ENCODE measurements at regions not wholly inside any gene's neighbourhood (a gene's known extent, or its start where the extent isn't known, plus 50 kb on each side); places are given as distances from the start of the nearest gene placed in this dataset.
A peak's percentile ranks its signal among the peaks of the same experiment; 100 is the strongest.

GRCh38 chr7:130970196-130970595, 236.2 kb upstream of the KLF14 start:
- DNase-seq = no peak

DNA sequence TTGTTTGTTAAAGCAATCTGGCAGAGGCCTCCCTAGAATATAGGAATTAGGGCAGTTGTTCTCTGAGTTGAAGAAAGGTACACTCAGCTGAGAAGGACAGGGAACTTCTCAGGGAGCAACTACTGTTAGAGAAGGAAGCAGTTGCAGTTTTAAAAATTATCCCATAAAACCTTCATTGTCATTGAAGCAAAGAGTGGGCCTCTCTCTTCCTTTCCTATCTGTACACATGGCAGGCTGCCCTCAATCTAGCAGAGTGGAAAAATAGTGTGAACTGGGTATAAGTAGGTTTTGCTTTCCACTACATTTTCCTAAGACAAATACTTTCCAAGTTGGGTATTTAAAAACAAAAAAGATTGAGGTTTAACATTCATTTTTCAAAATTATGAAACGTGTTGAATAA, 236.7 kb upstream of the KLF14 start:
- DNase-seq = no peak

GRCh38 chr7:130971297-130971696, 237.3 kb upstream of the KLF14 start:
- no peak for DNase-seq

DNA sequence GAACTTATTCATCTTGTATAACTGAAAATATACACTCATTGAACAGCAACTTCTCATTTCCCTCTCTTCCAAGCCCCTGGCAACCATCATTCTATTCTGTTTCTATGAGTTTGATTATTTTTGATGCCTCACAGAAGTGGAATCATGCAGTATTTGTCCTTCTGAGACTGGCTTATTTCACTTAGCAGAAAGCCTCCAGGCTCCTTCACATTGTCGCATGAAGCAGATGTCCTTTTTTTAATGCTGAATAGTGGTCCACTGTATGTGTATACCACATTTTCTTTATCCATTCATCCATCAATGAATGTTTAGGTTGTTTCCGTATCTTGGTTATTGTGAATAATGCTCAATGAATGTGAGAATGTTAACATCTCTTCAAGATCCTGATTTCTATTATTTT, 238.2 kb upstream of the KLF14 start:
- no peak for DNase-seq

DNA sequence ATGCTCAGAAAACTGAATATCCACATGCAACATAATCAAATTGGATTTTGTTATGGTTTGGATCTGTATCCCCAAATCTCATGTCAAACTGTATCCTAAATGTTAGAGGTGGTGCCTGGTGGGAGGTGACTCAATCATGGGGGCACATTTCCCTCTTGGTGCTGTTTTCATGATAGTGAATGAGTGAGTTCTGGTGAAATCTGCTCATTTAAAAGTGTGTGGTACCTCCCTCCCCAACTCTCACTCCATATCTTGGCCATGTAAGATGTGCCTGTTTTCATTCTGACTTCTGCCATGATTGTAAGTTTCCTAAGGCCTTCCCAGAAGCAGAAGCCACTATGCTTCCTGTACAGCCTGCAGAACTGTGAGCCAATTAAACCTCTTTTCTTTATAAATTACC, 239.6 kb upstream of the KLF14 start:
- no peak for DNase-seq

- DNase-seq = no peak
Observed at GRCh38 chr7:130974169-130974568, 240.2 kb upstream of the KLF14 start.

DNA sequence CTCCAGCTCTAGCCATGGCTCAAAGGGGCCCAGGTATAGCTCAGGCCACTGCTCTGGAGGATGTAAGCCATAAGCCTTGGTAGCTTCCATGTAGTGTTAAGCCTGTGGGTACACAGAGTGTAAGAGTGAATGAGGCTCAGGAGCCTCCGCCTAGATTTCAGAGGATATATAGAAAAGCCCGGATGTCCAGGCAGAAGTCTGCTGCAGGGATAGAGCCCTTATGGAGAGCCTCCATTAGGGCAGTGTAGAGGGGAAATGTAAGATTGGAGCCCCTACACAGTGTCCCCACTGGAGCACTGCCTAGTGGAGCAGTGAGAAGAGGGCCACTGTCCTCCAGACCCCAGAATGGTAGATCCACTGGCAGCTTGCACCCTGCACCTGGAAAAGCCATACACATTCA, 240.8 kb upstream of the KLF14 start:
- DNase-seq = no peak

DNA sequence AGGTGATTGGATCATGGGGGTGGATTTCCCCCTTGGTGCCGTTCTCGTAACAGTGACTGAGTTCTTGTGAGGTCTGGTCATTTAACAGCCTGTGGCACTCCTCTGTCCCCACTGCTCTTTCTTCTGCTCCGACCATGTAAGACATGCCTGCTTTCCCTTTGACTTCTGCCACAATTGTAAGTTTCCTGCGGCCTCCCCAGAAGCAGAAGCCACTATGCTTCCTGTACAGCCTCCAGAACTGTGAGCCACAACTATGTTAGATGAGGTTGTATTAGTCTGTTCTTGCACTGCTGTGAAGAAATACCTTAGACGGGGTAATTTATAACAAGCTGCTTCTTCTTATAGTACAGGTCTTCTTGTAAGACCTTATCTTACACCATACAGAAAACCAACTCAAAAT, 241.7 kb upstream of the KLF14 start:
- DNase-seq = no peak

DNA sequence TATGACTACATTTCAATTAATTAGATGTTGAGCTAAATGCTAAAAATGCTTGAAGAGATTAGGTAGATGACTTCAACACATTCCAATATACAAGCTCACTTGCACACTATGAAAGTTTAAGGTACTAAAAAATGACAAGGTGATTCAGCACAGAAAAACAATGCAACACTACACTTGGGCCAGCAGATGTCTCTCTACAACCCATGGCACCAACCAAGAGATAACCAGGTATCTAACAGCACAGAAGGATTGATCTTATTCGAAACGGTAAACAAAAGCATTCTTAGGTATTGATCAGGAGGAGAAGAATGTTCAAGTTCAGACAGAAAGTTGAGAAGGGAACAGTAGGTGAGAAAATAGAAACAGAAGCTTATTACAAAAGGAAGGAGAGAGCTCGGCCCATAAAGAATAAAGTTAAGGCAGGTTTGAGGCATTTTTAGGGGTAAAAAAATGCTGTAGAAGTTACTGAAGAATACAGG, 248.2 kb upstream of the KLF14 start:
- no peak for DNase-seq

DNA sequence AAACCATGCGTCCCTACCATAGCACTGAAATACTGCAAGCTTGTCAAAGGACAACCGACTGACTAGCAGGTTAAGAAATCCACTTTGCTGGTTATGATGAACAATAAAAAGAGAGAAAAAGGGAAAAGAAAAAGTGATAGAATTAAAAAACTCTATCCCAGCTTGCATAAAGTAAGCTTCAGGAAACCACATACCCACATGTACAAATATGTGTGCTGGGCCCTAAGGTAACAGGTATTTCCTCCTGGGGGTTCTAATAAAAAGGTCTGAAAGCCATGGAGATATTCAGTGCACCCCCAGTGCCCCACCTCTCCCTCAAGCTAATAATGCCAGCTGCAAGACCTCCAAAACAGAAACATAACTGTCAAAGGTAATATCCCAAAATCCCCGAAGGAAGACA, 248.6 kb upstream of the KLF14 start:
- no peak for DNase-seq

DNA sequence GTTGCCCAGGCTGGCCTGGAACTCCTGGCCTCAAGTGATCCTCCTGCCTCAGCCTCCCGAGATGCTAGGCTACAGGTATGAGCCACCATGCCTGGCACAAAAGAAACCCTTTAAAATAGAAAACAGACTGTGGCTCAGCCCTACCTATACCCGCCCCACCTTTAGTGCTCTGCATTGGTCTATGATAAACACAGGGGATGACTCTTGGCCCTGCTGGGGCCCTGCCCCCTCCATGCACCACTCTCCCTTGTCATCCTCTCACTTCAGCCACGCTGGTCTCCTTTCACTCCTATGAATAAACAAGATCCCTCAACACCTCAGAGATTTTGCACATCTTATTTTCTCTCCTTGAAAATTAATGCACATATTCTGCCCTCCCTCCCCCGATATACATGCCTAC, 251.4 kb upstream of the KLF14 start:
- no peak for DNase-seq

- DNase-seq = no peak
Observed at GRCh38 chr7:130986261-130986690, 252.3 kb upstream of the KLF14 start.

DNA sequence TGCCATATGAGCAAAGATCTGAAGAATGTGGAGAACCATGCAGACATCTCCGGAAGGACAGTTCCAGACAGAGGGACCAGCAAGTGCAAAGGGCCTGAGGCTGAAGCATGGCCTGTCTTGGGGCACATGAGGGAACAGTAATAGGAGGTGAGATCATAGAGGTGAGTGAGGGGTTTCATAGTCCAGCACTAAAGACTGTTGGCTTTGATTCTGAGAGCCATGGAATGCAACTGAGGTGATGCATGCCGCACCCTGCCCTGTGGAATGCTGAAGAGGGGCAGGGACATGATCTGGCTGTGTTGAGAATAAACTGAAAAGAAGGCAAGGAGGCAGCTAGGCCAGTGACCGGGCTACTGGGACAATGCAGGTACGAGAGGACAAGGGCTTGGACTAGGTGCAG, 253.1 kb upstream of the KLF14 start:
- no peak for DNase-seq

DNA sequence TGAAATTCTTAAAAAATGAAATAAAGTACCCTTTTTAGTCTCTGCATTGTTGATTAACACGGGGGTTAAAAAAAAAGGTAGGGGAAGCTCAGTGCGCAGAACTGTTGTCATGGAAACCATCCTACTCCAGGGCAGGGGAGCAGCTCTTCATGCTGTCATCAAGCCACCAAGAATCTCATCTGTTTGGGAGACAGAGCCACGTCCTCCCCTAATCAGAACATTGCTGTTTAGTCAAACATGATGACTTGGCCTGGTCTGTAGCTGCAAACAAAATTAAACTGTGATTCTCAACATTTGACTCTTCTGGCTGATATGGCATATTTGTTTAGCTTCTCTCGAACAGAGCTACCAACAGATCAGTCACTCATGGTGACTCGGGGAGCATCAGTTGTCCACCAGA, 254.4 kb upstream of the KLF14 start:
- DNase-seq = no peak

- no peak for DNase-seq
Observed at GRCh38 chr7:130989101-130989795, 255.2 kb upstream of the KLF14 start.

DNA sequence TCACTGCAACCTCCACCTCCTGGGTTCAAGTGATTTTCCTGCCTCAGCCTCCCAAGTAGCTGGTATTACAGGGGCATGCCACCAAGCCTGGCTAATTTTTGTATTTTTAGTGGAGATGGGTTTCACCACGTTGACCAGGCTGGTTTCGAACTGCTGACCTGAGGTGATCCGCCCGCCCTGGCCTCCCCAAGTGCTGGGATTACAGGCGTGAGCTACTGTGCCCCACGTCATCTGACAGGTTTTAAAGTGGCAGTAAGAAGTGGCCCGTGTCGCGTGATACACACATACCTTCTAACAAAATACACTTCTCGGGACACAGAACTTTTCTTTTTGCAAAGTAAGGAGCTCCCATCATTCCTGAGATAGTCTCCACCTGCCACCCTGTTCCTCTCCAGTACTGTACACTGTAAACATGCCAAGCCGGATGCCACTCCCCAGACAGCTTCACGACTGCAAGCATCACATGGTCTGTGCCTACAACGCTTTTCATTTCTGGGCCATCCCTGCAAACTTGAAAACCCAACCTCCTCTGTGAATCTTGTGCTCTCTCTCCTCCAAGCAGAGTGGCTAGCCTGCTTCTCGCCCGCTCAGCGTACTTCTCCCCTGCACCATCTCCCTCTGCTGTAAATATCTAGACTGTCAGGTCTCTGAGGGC, 256.3 kb upstream of the KLF14 start:
- DNase-seq = no peak

- DNase-seq = no peak
Observed at GRCh38 chr7:130993671-130994365, 259.8 kb upstream of the KLF14 start.

- no peak for DNase-seq
Observed at GRCh38 chr7:130994378-130995115, 260.5 kb upstream of the KLF14 start.

- DNase-seq = no peak
Observed at GRCh38 chr7:130995252-130996081, 261.5 kb upstream of the KLF14 start.

DNA sequence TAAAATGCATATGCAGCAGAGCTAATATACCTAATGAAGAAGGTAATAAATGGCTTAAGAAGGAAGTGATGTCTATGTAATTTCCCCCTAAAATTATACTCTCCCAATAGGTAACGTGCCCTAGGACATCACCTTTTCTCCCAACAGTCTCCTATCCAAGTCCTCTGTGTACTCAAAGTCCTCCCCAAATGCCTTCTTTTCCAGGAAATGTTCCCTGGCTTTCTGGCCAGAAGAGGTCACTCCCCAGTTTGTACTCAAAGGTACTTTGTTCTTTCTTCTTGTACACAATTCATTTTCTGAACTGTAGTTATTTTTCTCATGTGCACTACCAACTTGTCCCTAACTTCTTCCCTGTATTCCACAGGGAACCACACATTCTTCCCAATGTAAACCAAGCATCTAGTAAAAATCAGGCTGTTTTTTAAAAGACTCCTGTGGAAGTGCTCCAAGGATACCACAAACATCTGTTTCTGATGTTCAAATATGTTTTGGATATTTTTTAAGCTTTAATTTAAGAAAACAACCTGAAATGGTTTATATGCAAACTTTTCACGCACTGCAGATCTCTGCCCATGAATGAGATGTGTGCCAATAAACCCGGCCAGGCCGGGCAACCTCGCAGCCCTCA, 262.3 kb upstream of the KLF14 start:
- no peak for DNase-seq

GRCh38 chr7:130996833-130997231, 262.8 kb upstream of the KLF14 start:
- peak; percentile 44 for DNase-seq

All from right kidney (tissue), 1 donor.